ENCODE measurements at regions not wholly inside any gene's neighbourhood (a gene's known extent, or its start where the extent isn't known, plus 50 kb on each side); places are given as distances from the start of the nearest gene placed in this dataset.

GRCh38 chr3:30356866-30357753, 249.3 kb upstream of the TGFBR2 start (continued):
- TF ChIP-seq TAF1 (IDR thresholded peaks at IDR 0.05; ENCODE audit: low read depth, low read length): no peak
